ENCODE measurements at regions not wholly inside any gene's neighbourhood (a gene's known extent, or its start where the extent isn't known, plus 50 kb on each side); places are given as distances from the start of the nearest gene placed in this dataset.

DNA sequence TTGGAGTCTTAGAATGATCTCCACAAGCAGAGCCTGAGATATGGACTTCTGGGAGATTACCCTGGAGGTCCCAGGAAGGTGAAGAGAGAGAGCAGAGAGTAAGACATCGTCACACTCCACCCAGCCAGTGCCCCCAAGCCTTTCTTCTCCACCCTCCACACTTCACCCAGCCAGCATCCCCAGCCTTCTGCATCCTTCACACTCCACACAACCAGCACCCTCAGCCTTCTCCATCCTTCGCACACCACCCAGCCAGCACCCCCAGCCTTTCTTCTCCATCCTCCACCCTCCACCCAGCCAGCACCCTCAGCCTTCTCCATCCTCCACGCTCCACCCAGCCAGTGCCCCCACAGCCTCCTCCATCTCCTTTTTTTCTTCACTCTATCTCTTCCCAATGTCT is 603.9 kb upstream of the B3GAT1 start:
- TF ChIP-seq, protein P1, sequence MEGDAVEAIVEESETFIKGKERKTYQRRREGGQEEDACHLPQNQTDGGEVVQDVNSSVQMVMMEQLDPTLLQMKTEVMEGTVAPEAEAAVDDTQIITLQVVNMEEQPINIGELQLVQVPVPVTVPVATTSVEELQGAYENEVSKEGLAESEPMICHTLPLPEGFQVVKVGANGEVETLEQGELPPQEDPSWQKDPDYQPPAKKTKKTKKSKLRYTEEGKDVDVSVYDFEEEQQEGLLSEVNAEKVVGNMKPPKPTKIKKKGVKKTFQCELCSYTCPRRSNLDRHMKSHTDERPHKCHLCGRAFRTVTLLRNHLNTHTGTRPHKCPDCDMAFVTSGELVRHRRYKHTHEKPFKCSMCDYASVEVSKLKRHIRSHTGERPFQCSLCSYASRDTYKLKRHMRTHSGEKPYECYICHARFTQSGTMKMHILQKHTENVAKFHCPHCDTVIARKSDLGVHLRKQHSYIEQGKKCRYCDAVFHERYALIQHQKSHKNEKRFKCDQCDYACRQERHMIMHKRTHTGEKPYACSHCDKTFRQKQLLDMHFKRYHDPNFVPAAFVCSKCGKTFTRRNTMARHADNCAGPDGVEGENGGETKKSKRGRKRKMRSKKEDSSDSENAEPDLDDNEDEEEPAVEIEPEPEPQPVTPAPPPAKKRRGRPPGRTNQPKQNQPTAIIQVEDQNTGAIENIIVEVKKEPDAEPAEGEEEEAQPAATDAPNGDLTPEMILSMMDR (IDR thresholded peaks at IDR 0.05 in 4 of 5, conservative IDR thresholded peaks at IDR 0.05 in 1 of 5): no peak
- no peak for TF ChIP-seq POLR2A (IDR thresholded peaks at IDR 0.05)
